ENCODE measurements at regions not wholly inside any gene's neighbourhood (a gene's known extent, or its start where the extent isn't known, plus 50 kb on each side); places are given as distances from the start of the nearest gene placed in this dataset.

DNA sequence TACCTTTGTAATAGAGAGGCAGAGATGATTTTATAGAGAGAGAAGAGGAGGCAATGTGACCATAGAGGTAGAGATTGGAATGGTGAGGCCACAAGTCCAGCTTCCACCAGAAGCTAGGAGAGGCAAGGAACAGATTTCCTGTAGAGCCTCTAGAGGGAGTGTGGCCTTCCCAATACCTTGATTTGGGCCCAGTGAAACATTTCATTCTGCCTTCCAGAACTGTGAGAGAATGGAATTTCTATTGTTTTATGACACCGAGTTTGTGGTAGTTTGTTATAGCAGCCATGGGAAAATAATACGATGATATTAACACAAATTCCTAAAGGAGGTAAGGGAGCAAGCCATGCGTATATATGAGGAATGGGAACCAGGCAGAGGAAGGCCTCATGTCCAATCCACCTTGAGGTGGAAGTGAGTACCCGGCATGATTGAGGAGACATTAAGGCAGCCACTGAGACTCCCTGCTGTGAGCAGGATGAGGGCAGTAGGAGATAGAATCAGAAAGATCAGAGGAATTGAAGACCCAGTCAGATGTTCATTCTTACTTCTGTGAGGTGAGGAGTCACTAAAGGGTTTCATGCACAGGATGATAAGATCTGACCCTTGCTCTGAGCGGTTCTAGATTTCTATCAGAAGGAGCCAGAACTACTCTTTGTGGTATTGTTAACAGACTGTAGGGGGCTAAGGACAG lies 636.3 kb upstream of the IMPG1 start:
- TF ChIP-seq, protein P1, sequence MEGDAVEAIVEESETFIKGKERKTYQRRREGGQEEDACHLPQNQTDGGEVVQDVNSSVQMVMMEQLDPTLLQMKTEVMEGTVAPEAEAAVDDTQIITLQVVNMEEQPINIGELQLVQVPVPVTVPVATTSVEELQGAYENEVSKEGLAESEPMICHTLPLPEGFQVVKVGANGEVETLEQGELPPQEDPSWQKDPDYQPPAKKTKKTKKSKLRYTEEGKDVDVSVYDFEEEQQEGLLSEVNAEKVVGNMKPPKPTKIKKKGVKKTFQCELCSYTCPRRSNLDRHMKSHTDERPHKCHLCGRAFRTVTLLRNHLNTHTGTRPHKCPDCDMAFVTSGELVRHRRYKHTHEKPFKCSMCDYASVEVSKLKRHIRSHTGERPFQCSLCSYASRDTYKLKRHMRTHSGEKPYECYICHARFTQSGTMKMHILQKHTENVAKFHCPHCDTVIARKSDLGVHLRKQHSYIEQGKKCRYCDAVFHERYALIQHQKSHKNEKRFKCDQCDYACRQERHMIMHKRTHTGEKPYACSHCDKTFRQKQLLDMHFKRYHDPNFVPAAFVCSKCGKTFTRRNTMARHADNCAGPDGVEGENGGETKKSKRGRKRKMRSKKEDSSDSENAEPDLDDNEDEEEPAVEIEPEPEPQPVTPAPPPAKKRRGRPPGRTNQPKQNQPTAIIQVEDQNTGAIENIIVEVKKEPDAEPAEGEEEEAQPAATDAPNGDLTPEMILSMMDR (conservative IDR thresholded peaks at IDR 0.05; ENCODE audit: low read depth, low read length) = no peak
- TF ChIP-seq EZH2 (IDR thresholded peaks at IDR 0.05; ENCODE audit: borderline replicate concordance, low read depth, low read length, poor library complexity, severe bottlenecking) = no peak

All from A673 (cell line).